ENCODE measurements at regions not wholly inside any gene's neighbourhood (a gene's known extent, or its start where the extent isn't known, plus 50 kb on each side); places are given as distances from the start of the nearest gene placed in this dataset.
"Not testable (repeated sequence)": the region's sequence is repeated elsewhere in the genome, so short reads cannot be mapped to it uniquely, and the experiment has no call there.

DNA sequence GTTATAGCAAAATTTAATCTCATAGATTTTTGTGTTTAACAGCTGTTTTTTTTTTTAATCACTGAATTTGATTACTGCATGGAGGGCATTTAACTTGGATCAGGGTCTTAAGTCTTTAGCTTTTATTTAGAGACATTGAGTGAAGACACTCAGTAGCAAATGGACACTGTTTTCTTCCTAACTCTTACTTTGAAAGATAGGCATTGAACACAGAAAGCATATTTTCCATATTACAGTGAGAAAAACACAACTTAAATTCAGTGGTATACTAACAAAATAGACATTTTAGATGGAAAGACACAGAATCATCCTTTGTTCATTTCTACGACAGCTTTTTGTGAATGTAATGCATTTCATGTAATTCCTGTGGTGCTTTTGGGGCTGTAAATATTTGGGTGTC, 571.8 kb downstream of the PRKD1 start:
- DNase-seq (ENCODE audit: low read depth, low spot score) = no peak

DNA sequence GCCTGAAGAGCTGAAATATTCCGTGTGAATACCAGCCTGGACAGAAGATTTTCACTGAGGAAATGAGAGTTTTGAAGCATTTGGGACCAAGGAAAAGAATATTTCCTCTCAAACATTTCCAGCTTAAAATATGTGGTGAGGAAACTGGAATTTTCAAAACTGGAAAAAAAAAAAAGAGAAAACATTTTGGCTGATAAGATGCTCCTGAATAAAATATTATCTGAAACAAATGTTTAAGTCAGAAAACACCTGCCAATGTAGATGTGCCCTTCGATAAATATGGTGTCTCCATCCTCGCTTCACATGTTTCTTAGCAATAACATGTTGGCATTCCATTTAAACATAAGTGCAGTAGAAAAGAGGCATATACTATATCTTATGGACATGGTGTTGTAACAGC, 567.0 kb downstream of the PRKD1 start:
- no peak for DNase-seq (ENCODE audit: low read depth, low spot score)

DNA sequence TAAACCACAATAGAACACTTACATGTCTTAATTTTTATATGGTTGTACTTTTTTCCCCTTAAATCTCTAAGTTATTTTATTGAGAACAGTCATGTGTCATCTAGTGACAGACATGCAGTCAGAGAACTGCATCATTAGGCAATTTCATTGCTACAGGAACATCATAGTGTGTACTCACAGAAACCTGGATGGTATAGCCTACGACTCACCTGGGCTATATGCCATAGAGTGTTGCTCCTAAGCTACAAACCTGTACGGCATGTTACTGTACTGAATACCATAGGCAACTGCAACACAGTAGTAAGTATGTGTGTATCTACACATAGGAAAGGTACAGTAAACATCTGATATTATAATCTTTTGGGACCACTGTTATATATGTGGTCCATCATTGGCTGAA, 557.6 kb downstream of the PRKD1 start:
- DNase-seq (ENCODE audit: low read depth, low spot score) = no peak

DNA sequence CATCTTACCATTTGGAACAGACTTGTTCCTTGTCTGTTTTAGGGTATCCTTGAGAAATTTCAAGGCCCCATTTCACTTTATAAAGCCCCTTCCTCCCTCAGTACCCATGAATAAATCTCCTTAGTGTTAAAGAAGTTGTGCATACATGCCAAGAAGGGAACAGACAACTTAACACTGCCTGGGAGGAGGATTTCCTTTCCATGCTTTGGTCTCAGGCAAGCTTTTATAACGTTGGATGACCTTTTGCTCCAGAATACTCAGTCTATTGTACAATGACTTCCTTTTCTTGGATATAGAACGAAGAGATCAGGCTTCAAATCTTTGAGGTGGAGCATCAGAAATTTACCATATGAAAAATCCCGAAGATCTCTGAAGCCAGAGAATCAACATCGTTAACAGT, 551.4 kb downstream of the PRKD1 start:
- DNase-seq (ENCODE audit: low read depth, low spot score) = no peak

- no peak for DNase-seq (ENCODE audit: low read depth, low spot score)
Measured at GRCh38 chr14:29380826-29381225, 546.8 kb downstream of the PRKD1 start.

GRCh38 chr14:29388571-29388970, 539.1 kb downstream of the PRKD1 start:
- no peak for DNase-seq (ENCODE audit: low read depth, low spot score)

- no peak for DNase-seq (ENCODE audit: low read depth, low spot score)
Measured at GRCh38 chr14:29390081-29390832, 537.4 kb downstream of the PRKD1 start.

DNA sequence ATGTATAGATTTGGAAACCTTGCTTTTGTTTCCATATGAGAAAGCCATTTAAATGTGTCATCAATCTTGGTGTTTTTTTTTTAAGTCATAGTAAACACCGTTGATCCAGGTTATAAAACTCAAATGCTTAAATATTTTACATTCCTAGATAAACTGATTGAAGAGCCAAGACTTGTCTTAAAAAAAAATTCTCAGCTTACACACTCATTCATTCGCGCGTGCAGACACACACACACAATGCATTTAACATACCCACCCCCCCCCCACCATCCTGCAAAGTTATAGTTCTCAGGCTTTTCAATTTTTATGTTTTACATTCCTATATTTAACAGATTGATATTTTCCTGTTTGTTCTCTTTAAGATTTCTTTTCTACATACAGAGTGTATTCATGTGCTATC, 536.4 kb downstream of the PRKD1 start:
- DNase-seq (ENCODE audit: low read depth, low spot score) = no peak

DNA sequence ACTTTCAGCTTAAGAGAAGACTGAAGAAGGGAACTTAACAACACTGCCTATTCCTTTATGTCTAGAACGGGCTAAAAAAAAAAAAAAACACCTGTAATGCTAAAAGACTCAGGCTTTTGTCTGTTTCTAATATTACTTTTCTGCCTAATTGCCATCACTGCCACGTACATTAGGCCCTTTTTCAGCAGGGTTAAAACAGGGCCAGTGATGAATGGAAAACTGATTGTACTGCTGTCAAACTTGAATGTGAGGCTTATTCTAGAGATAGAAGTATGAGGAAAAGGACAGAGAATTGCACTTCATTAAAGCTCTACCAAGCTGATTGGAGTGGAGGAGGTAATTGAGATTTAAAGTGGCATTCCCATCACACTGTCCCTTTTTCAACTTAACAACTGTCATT, 535.8 kb downstream of the PRKD1 start:
- no peak for DNase-seq (ENCODE audit: low read depth, low spot score)

GRCh38 chr14:29392287-29392686, 535.4 kb downstream of the PRKD1 start:
- no peak for DNase-seq (ENCODE audit: low read depth, low spot score)

GRCh38 chr14:29403091-29403490, 524.6 kb downstream of the PRKD1 start:
- no peak for DNase-seq (ENCODE audit: low read depth, low spot score)

- DNase-seq (ENCODE audit: low read depth, low spot score) = no peak
Measured at GRCh38 chr14:29410581-29410980, 517.1 kb downstream of the PRKD1 start.

GRCh38 chr14:29414931-29415330, 512.7 kb downstream of the PRKD1 start:
- DNase-seq (ENCODE audit: low read depth, low spot score) = not testable (repeated sequence)

GRCh38 chr14:29419736-29420135, 507.9 kb downstream of the PRKD1 start:
- DNase-seq (ENCODE audit: low read depth, low spot score) = no peak

DNA sequence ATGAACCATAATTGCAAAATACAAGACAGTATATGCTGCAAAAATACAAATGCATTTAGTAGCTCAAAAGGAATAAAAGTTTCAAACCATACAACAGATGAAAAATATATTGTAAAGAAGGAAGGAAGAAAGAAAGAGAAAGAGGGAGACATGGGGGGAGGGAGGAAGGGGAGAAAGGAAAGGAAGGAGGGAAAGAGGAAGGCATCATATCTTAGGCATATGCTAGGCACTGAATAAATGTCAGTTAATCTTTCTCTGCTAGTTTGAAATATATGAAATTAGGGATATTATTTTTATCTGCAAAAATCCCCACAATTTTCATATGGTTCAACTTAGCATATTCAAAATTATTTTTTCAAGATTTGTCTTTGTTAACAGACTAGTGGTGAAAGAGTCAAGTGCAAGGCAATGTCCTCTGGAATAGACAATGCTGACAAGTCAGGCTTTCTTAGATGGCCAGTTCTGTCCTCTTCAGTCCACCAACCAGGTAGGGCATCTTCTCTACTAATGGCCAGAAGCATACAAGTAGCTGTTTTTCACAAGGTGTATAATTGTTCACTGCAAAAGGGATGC, 506.4 kb downstream of the PRKD1 start:
- no peak for DNase-seq (ENCODE audit: low read depth, low spot score)

DNA sequence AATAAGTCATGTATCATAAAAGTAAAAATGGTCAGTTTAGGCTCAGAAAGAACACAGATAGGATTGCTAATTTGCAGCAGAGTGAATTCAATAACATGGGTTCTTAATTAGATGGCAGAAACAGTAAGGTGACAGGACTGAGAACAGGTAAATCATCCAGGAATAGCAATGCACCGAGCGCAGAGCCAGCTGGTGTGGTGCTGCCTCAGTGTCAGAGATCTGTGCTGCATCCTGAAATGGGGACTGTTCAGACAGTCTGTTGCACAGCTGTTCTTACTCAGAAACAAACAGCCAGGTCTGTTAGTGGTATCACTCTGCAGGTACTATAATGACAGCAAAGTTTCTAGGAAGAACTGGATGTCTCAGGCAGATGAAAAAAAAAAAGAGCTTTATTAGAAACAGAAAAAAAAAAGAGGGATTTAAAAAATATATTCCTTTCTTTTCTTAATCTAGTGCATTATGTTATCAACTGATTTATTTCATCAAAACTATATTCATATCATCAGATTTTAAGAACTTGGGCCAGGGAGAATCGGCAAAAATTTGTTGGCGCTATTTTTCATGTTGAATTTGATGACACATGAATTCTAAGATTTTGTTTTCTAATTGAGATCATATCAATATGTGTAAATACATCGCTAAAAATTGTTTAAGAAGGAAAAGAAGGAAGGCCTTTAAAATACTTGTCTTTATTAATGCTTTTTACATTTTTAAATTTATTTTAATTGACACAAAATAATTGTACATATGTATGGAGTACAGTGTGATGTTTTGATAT, 501.8 kb downstream of the PRKD1 start:
- no peak for DNase-seq (ENCODE audit: low read depth, low spot score)

DNA sequence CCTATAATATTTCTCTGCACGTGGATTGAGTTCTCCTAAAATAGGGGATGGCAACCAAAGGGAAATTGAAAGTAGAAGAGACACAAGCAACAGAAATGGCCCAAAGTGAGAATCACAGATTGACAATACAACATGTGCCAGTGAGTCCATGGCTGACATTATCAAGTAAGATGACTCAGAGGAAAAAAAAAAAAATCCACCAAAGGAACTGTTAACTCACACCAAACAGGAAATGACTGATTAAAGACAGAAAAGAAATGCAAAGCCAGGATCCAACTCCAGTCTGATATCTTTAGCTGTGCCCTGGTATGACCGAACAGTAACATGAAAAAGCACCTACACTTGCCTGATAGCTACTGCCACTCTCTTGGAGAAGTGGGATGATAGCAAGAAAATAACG, 485.0 kb downstream of the PRKD1 start:
- peak; percentile 0 for DNase-seq (ENCODE audit: low read depth, low spot score)

GRCh38 chr14:29444216-29444615, 483.4 kb downstream of the PRKD1 start:
- no peak for DNase-seq (ENCODE audit: low read depth, low spot score)

- DNase-seq (ENCODE audit: low read depth, low spot score) = no peak
Measured at GRCh38 chr14:29444805-29445204, 482.8 kb downstream of the PRKD1 start.

DNA sequence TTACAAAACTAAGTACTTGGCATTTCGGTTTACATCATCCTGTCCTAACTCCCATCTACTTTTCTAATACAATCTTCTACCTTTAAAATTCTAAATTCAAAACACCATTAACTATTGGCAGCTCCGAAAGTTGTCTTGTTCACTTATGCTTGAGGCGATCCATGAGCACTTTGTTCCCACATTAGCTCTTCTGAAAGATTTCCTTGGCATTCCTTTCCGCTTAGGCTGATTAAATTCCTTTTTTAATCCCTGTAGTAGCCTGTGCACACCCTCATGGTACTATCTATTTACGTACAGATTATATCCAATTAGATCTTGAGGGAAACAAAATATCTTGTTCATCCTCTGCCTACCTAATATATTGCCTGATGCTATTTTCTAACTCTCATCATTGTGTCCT, 480.7 kb downstream of the PRKD1 start:
- DNase-seq (ENCODE audit: low read depth, low spot score) = no peak

DNA sequence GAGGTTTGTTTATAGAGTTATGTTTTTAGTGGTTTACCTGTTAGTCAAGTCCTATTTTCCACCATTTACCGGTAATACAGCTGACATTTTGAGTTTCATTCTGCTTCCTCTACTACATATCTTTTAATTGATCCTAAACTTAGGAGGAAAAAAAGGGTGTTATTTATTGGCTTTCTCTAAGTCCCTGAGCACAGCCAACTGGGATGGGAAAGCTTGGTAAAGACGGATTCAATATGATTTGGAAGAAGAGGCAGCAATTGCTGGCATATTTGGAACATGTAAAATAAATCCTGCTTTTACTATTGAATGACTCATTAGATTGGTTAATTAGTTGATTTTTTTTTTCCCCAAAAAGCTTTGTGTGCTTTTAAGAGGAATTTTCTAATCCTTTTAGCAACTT, 475.7 kb downstream of the PRKD1 start:
- no peak for DNase-seq (ENCODE audit: low read depth, low spot score)

GRCh38 chr14:29453045-29453444, 474.6 kb downstream of the PRKD1 start:
- DNase-seq (ENCODE audit: low read depth, low spot score) = no peak
